H1 (cell line): ENCODE measurements at regions not wholly inside any gene's neighbourhood (a gene's known extent, or its start where the extent isn't known, plus 50 kb on each side); places are given as distances from the start of the nearest gene placed in this dataset.
A peak's percentile ranks its signal among the peaks of the same experiment; 100 is the strongest.

Experiments used
- CHD7 ChIP-seq: fragments of 300-600 bp; sonication (generic); IDR thresholded peaks from 2 replicates; pipeline ENCODE4 v1.7.1; 2012; ENCODE audit warnings: low read length, moderate library complexity, mild to moderate bottlenecking, inconsistent platforms; ENCODE audit not compliant: insufficient replicate concordance
- EP300 ChIP-seq, 2 experiments: IDR thresholded peaks; 1 replicate in 1 of 2; 2 replicates in 1 of 2; pipeline ENCODE4 v1.6.1; 2011 to 2012; ENCODE audit warnings: low read depth in 2 of 2, low read length in 2 of 2, mild to moderate bottlenecking in 2 of 2, borderline replicate concordance in 1 of 2, inconsistent platforms in 1 of 2, moderate library complexity in 1 of 2
- JUND ChIP-seq: IDR thresholded peaks from 2 replicates; pipeline ENCODE4 v1.6.1; 2011; ENCODE audit warnings: mild to moderate bottlenecking, improper control_type of control experiment, low read length
- NRF1 ChIP-seq: IDR thresholded peaks from 2 replicates; pipeline ENCODE4 v1.6.1; 2011; ENCODE audit warnings: mild to moderate bottlenecking, low read depth, low read length, improper control_type of control experiment
- POLR2A ChIP-seq, 2 experiments: IDR thresholded peaks; 1 replicate in 1 of 2; 2 replicates in 1 of 2; pipeline ENCODE4 v1.6.1; 2011; ENCODE audit warnings: low read depth in 2 of 2, low read length in 2 of 2, mild to moderate bottlenecking in 2 of 2; ENCODE audit errors: control extremely low read depth in 1 of 2
- POLR2AphosphoS5 ChIP-seq: IDR thresholded peaks from 2 replicates; pipeline ENCODE4 v1.6.1; 2011; ENCODE audit warnings: low read depth, low read length
- POU5F1 ChIP-seq: IDR thresholded peaks from 2 replicates; pipeline ENCODE4 v1.6.1; 2011; ENCODE audit warnings: low read depth, mild to moderate bottlenecking, low read length, moderate library complexity
- RAD21 ChIP-seq, 2 experiments: IDR thresholded peaks in 1 of 2; conservative IDR thresholded peaks in 1 of 2; 2 replicates each; pipeline ENCODE4 v1.6.1; 2011; ENCODE audit warnings: low read depth in 2 of 2, low read length in 2 of 2, improper control_type of control experiment in 1 of 2, inconsistent platforms in 1 of 2, mild to moderate bottlenecking in 1 of 2, moderate library complexity in 1 of 2
- RBBP5 ChIP-seq: IDR thresholded peaks from 2 replicates; pipeline ENCODE4 v1.7.1; 2012; ENCODE audit warnings: low read depth, mild to moderate bottlenecking, inconsistent platforms, low read length, moderate library complexity, borderline replicate concordance
- TAF7 ChIP-seq: optimal IDR thresholded peaks from 2 replicates; pipeline ENCODE3; 2011; ENCODE audit warnings: low read depth, mild to moderate bottlenecking, inconsistent platforms, low read length, moderate library complexity, borderline replicate concordance

GRCh38 chr6:26217714-26218075 lies 130.5 kb downstream of the HFE start (continued):
- TF ChIP-seq CHD7, result peak; percentile 54
- TF ChIP-seq POLR2AphosphoS5, result 0 out of 2 replicates have a peak, but pooled peaks have one; percentile 19
- no peak for TF ChIP-seq POLR2A (IDR thresholded peaks at IDR 0.05; ENCODE audit: control extremely low read depth in 1 of 2, low read depth in 2 of 2, low read length in 2 of 2)
- no peak for TF ChIP-seq JUND
- TF ChIP-seq NRF1, result no peak
- TF ChIP-seq RBBP5, result no peak
- TF ChIP-seq POU5F1, result no peak
- TF ChIP-seq EP300 (IDR thresholded peaks at IDR 0.05; ENCODE audit: borderline replicate concordance in 1 of 2, low read depth in 2 of 2, low read length in 2 of 2), result no peak
- TF ChIP-seq TAF7, result no peak
- TF ChIP-seq RAD21 (IDR thresholded peaks at IDR 0.05 in 1 of 2, conservative IDR thresholded peaks at IDR 0.05 in 1 of 2; ENCODE audit: low read depth in 2 of 2, low read length in 2 of 2), result no peak
